HepG2 (cell line): ENCODE measurements at regions not wholly inside any gene's neighbourhood (a gene's known extent, or its start where the extent isn't known, plus 50 kb on each side); places are given as distances from the start of the nearest gene placed in this dataset.

Experiments used
- ATAC-seq: fragments of 200-7000 bp; cut with Tn5 transposase; 3 replicates; pipeline ENCODE4 v1.9.1; 2020; ENCODE audit warnings: mild to moderate bottlenecking, moderate library complexity
- BruUV-seq: library from RNA; stranded (reverse); fragments of 400-500 nt; replicated peaks from 2 replicates; lab custom pipeline; 2021; lab: Mats Ljungman, UMichigan
- CTCF ChIA-PET: fragments of 300-600 bp; formaldehyde crosslinking; extraction: SDS; loops from one replicate; lab custom pipeline; 2021; ENCODE audit warnings: low total read pairs, inconsistent platforms, low intra/inter-chr PET ratio; lab: Yijun Ruan, JAX
- POLR2A ChIA-PET: fragments of 350-600 bp; sonication (Branson Sonifier 250); formaldehyde crosslinking; loops from one replicate; lab custom pipeline; 2020; ENCODE audit warnings: antibody characterized with exemption, inconsistent platforms; lab: Yijun Ruan, JAX
- DNase-seq: peaks from one replicate; pipeline ENCODE4 v3.0.0-alpha.2; 2015; ENCODE audit warnings: low spot score
- FAIRE-seq: peaks from 3 replicates; lab custom pipeline; 2011; peaks lifted over from hg19 to GRCh38; lab: Jason Lieb, UNC
- H2AFZ ChIP-seq: one replicate; pipeline ENCODE4 v1.6.1; 2011; ENCODE audit warnings: low read length, inconsistent platforms
- H3K27ac ChIP-seq: fragments of 300-600 bp; 3 replicates; pipeline ENCODE4 v1.8.0; 2011; ENCODE audit warnings: mixed run types, mild to moderate bottlenecking, mixed read lengths, low read length, inconsistent platforms; ENCODE audit not compliant: insufficient read depth; ENCODE audit errors: extremely low read length
- H3K27me3 ChIP-seq, 2 experiments: fragments of 200-600 bp in 1 of 2; 2 replicates in 1 of 2; 3 replicates in 1 of 2; pipeline versions ENCODE4 v1.6.0 to v1.8.0; 2011; ENCODE audit warnings: low read length in 2 of 2, mild to moderate bottlenecking in 2 of 2, moderate library complexity in 2 of 2, inconsistent platforms in 1 of 2; ENCODE audit not compliant: insufficient read depth in 2 of 2, control insufficient read depth in 1 of 2
- H3K36me3 ChIP-seq, 2 experiments: fragments of 200-600 bp in 1 of 2; replicated peaks in 1 of 2; 2 replicates in 1 of 2; 3 replicates in 1 of 2; pipeline versions ENCODE4 v1.5.1 to v1.8.0; 2011; ENCODE audit warnings: low read length in 2 of 2, inconsistent platforms in 1 of 2; ENCODE audit not compliant: insufficient read depth in 2 of 2, control insufficient read depth in 1 of 2
- H3K4me1 ChIP-seq: 2 replicates; pipeline ENCODE4 v1.5.1; 2012; ENCODE audit warnings: low read length, inconsistent platforms; ENCODE audit not compliant: insufficient read depth
- H3K4me2 ChIP-seq: 2 replicates; pipeline ENCODE4 v1.6.0; 2011; ENCODE audit warnings: low read depth, low read length, inconsistent platforms
- H3K4me3 ChIP-seq, 3 experiments: fragments of 200-600 bp in 1 of 3; sonication (generic), shearing (Covaris generic) in 1 of 3; replicated peaks in 1 of 3; 2 replicates each; pipeline ENCODE4 v1.5.1; 2011 to 2016; ENCODE audit warnings: low read length in 3 of 3, inconsistent platforms in 2 of 3, low read depth in 2 of 3, mild to moderate bottlenecking in 2 of 3, control low read depth in 1 of 3, mixed read lengths in 1 of 3; ENCODE audit not compliant: insufficient read depth in 1 of 3
- H3K79me2 ChIP-seq: one replicate; pipeline ENCODE4 v1.6.1; 2011; ENCODE audit warnings: low read length, inconsistent platforms; ENCODE audit not compliant: insufficient read depth
- H3K9ac ChIP-seq: 2 replicates; pipeline ENCODE4 v1.6.0; 2011; ENCODE audit warnings: mild to moderate bottlenecking, low read depth, low read length, inconsistent platforms; ENCODE audit not compliant: insufficient read depth
- H3K9me3 ChIP-seq: 2 replicates; pipeline ENCODE4 v1.5.1; 2012; ENCODE audit warnings: mild to moderate bottlenecking, low read length
- H4K20me1 ChIP-seq: 2 replicates; pipeline ENCODE4 v1.6.0; 2011; ENCODE audit warnings: inconsistent platforms, mild to moderate bottlenecking, low read length, moderate library complexity; ENCODE audit not compliant: insufficient read depth
- BRCA1 ChIP-seq: sonication (generic); formaldehyde crosslinking; IDR thresholded peaks from 2 replicates; pipeline ENCODE4 v1.4.0; 2020; ENCODE audit warnings: missing genetic modification reagents
- HOXA7 ChIP-seq: sonication (generic); formaldehyde crosslinking; IDR thresholded peaks from 2 replicates; pipeline ENCODE4 v1.8.1; 2022; ENCODE audit warnings: mild to moderate bottlenecking, missing genetic modification reagents, moderate library complexity
- ISL2 ChIP-seq: sonication (generic); formaldehyde crosslinking; IDR thresholded peaks from 2 replicates; pipeline ENCODE4 v1.5.0; 2020; ENCODE audit warnings: missing genetic modification reagents
- NFE2L1 ChIP-seq: sonication (generic); formaldehyde crosslinking; IDR thresholded peaks from 2 replicates; pipeline ENCODE4 v1.4.0; 2020; ENCODE audit warnings: missing genetic modification reagents, mild to moderate bottlenecking, borderline replicate concordance
- ZBED4 ChIP-seq: sonication (generic); formaldehyde crosslinking; IDR thresholded peaks from 2 replicates; pipeline ENCODE4 v1.4.0; 2020; ENCODE audit warnings: missing genetic modification reagents, borderline replicate concordance
- ZFP37 ChIP-seq: sonication (generic); formaldehyde crosslinking; IDR thresholded peaks from 2 replicates; pipeline ENCODE4 v1.4.0; 2020; ENCODE audit warnings: missing genetic modification reagents, borderline replicate concordance
- ZNF367 ChIP-seq: sonication (generic); formaldehyde crosslinking; IDR thresholded peaks from 2 replicates; pipeline ENCODE4 v1.4.0; 2020; ENCODE audit warnings: missing genetic modification reagents, borderline replicate concordance
- ZNF501 ChIP-seq: sonication (generic); formaldehyde crosslinking; IDR thresholded peaks from 2 replicates; pipeline ENCODE4 v1.5.1; 2020; ENCODE audit warnings: mild to moderate bottlenecking, moderate library complexity, missing genetic modification reagents
- ZNF737 ChIP-seq: sonication (generic); formaldehyde crosslinking; IDR thresholded peaks from 2 replicates; pipeline ENCODE4 v1.5.0; 2020; ENCODE audit warnings: missing genetic modification reagents, mild to moderate bottlenecking, borderline replicate concordance
- WGBS: methylation state at CpG from one replicate; pipeline ENCODE4 v1.1.6; 2017; ENCODE audit warnings: low lambda C conversion rate; 5-methylcytosine and 5-hydroxymethylcytosine counted together
- in situ Hi-C: cut with HindIII; loops from 2 replicates; pipeline ENCODE4 v1.10.0; 2017; ENCODE audit warnings: low pct_unique_long_range_greater_than_20kb; ENCODE audit not compliant: extremely low pct_ligation_motif_present
- intact Hi-C: fragments of 100-400 bp; cut with micrococcal nuclease; formaldehyde crosslinking; loops from one replicate; pipeline ENCODE4 v1.10.0; 2022; ENCODE audit not compliant: unreplicated experiment
- TF ChIP-seq, protein P1 (sequence below): sonication (generic); formaldehyde crosslinking; IDR thresholded peaks from 2 replicates; pipeline ENCODE4 v1.4.0; 2020; ENCODE audit warnings: mild to moderate bottlenecking, low read depth, missing genetic modification reagents

- no peak overlapping the region for H3K9ac ChIP-seq
- CTCF ChIA-PET: no interaction called here
- FAIRE-seq: no peak
Observed at GRCh38 chr2:42864641-42865280, 72.4 kb upstream of the HAAO start.

More at GRCh38 chr2:42864641-42865280, 72.4 kb upstream of the HAAO start:
- DNase-seq (no peak), ATAC-seq (no peak)
- Histone ChIP-seq H3K4me1 (peaks cover 20% of the 10 kb centered on the region), H3K9me3 (peaks cover 6% of the 10 kb centered on the region), H4K20me1 (no peaks in the 10 kb centered on the region), H3K4me2 (no peak overlapping the region), H3K36me3 (no peaks in the 10 kb centered on the region), H2AFZ (no peak overlapping the region), H3K79me2 (no peaks in the 10 kb centered on the region), H3K27ac (no peak overlapping the region), H3K4me3 (no peak overlapping the region), H3K27me3 (peaks cover 2 to 29% of the 10 kb centered on the region in 2 experiments; a peak in 2 of 5 replicates)
- POLR2A ChIA-PET: no interaction called here
- 62% methylated on average over 8 of the region's 8 CpGs for WGBS
- no TSS peak for BruUV-seq
- no peak for TF ChIP-seq ISL2 (CRISPR knock-in tag)
- no peak for TF ChIP-seq ZNF737 (CRISPR knock-in tag)
- no peak for TF ChIP-seq ZNF367 (CRISPR knock-in tag)
- TF ChIP-seq, protein P1, sequence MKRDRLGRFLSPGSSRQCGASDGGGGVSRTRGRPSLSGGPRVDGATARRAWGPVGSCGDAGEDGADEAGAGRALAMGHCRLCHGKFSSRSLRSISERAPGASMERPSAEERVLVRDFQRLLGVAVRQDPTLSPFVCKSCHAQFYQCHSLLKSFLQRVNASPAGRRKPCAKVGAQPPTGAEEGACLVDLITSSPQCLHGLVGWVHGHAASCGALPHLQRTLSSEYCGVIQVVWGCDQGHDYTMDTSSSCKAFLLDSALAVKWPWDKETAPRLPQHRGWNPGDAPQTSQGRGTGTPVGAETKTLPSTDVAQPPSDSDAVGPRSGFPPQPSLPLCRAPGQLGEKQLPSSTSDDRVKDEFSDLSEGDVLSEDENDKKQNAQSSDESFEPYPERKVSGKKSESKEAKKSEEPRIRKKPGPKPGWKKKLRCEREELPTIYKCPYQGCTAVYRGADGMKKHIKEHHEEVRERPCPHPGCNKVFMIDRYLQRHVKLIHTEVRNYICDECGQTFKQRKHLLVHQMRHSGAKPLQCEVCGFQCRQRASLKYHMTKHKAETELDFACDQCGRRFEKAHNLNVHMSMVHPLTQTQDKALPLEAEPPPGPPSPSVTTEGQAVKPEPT (CRISPR knock-in tag): no peak
- TF ChIP-seq ZBED4 (CRISPR knock-in tag): no peak
- no peak for TF ChIP-seq HOXA7
- TF ChIP-seq BRCA1 (CRISPR knock-in tag): no peak
- no peak for TF ChIP-seq NFE2L1 (CRISPR knock-in tag)
- no peak for TF ChIP-seq ZFP37 (CRISPR knock-in tag)
- no peak for TF ChIP-seq ZNF501
- in situ Hi-C loops: no loop called here
- intact Hi-C loops: no loop called here
